GM12872 (cell line): ENCODE measurements at regions not wholly inside any gene's neighbourhood (a gene's known extent, or its start where the extent isn't known, plus 50 kb on each side); places are given as distances from the start of the nearest gene placed in this dataset.

ENCODE experiments used
- CTCF ChIP-seq: IDR thresholded peaks from 3 replicates; pipeline ENCODE4 v1.5.1; 2011; ENCODE audit warnings: low read depth, mild to moderate bottlenecking, low read length, moderate library complexity; ENCODE audit not compliant: insufficient read depth

GRCh38 chr9:119060629-119061385 is 308.4 kb downstream of the BRINP1 start:
- no peak for TF ChIP-seq CTCF

DNA sequence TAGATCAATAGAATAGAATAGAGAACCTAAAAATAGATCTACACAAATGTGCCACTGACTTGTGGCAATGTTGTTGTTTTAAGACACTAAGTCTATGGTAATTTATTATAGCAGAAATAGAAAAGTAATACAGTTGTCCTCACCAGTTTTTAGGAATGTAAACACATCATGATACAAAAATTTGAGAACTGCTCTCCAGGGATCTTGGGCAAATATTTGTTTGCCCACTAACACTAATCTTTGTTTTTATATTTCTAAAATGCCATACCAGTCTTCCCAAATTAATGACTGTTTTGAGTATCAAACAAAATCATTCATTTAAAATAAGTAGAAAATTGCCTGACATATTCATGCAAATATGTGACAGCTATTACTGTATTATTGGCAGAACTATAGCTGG is 297.6 kb downstream of the BRINP1 start:
- no peak for TF ChIP-seq CTCF

- TF ChIP-seq CTCF, result no peak
Measured at GRCh38 chr9:119074017-119074416, 295.2 kb downstream of the BRINP1 start.

DNA sequence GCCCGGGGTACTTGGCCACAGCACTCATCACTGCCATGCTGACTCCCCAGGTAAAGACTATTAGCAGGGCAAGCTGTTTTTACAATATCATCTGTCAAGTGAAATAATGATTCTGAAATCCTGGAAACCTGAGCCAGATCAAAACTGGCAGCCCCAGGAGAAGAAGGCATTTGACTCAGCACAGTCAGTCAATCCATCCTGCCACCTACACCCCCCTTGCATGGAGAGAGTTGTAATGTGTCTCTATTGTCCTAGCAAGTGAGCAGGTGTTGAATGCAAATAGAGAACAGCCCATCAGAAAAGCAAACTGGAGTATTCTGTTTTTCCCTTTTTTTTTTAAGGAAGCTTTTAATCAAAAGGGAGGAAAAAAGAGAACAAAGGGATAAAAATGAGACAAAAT is 291.2 kb downstream of the BRINP1 start:
- no peak for TF ChIP-seq CTCF

DNA sequence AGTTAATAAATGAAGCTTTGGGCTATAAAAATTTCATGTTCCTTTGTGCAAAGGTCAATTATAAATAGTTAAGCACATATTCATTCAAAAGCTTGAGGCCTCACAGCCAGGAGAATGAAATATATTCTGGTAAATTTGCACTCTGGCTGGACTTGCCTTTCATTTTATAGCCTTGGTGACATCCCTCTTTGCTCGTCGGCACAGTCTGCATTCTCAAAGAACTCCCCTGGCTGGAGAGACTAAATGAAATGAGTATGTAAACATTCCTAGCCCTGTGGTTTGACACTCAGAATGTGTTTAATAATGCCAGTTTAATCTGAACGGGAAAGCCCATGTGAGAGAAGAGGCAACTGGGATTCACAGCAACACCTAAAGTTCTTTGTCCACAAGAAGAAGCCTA is 285.6 kb downstream of the BRINP1 start:
- TF ChIP-seq CTCF, result no peak

GRCh38 chr9:119086590-119086989 is 282.6 kb downstream of the BRINP1 start:
- TF ChIP-seq CTCF, result no peak

DNA sequence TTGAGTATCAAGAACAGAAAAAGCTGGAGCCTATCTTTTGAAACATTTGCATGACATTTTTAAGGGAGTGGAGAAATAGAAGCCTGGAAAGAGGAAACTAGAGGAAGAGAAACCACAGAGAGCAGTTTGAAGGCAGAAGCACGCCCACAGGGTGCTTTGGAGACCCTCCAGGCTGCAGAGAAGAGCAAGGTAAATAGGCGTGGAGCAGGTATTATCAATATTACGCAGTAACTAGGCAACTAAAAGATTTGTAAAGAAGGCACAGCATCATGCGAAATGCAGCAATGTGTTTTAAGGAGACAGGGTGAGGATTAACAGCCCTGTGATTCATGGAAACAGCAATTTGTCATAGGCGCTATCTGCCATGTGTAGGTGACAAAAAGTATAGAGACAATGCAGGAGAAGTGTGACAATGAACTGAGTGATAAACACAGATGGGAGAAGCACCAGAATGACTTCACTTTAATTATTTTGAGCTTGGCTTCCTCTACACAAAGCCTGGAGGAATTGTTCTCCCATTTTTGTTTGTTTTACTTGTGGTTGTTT is 281.2 kb downstream of the BRINP1 start:
- no peak for TF ChIP-seq CTCF

DNA sequence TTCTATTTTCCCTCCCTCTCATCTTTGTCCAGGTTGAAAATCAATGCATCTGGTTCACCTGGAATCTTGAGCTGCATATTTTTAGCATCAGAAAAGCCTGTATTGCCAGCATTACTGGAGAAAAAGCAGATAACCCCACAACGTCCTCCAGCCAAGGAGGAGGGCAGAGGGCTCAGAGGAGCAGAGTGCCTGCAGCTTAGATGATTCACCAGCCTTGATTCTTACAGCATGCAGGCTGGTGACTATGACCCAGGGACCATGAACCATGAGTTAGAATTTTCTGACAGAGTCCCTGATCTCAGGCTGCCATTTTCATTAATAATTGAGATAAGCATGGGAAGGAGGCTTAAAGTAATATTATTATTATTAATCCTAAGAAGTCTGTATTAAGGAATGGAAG is 278.2 kb downstream of the BRINP1 start:
- no peak for TF ChIP-seq CTCF
